Left lung (tissue), 4 donors: ENCODE measurements at regions not wholly inside any gene's neighbourhood (a gene's known extent, or its start where the extent isn't known, plus 50 kb on each side); places are given as distances from the start of the nearest gene placed in this dataset.

Experiments used
- ATAC-seq: fragments of 200-7000 bp; cut with Tn5 transposase; one replicate; pipeline ENCODE4 v1.9.1; 2020; ENCODE audit warnings: moderate library complexity
- DNase-seq, 4 donors: peaks; one replicate each; pipeline ENCODE4 v3.0.0-alpha.2; 2013 to 2020
- H3K27ac ChIP-seq, 2 donors: fragments of 200-600 bp; sonication (generic) in 1 of 2; one replicate each; pipeline versions ENCODE4 v1.5.0 to v1.8.0; 2020 to 2021
- H3K27me3 ChIP-seq, 2 donors: fragments of 200-600 bp; sonication (generic) in 1 of 2; one replicate each; pipeline versions ENCODE4 v1.5.0 to v1.8.0; 2020 to 2021
- H3K36me3 ChIP-seq, 2 donors: fragments of 200-600 bp; sonication (generic) in 1 of 2; one replicate each; pipeline versions ENCODE4 v1.5.0 to v1.8.0; 2020 to 2021
- H3K4me1 ChIP-seq, 2 donors: fragments of 200-600 bp; one replicate each; pipeline ENCODE4 v1.8.0; 2021
- H3K4me3 ChIP-seq, 2 donors: fragments of 200-600 bp; sonication (generic) in 1 of 2; one replicate each; pipeline versions ENCODE4 v1.5.0 to v1.8.0; 2020 to 2021; ENCODE audit warnings: mild to moderate bottlenecking in 1 of 2
- H3K9me3 ChIP-seq, 2 donors: fragments of 200-600 bp; sonication (generic) in 1 of 2; one replicate each; pipeline versions ENCODE4 v1.5.0 to v1.8.0; 2020 to 2021
- intact Hi-C, 2 donors: fragments of 100-400 bp; cut with DNase I; formaldehyde crosslinking; loops; one replicate each; pipeline versions ENCODE4 v1.11.2 to v1.14.2; 2022
- TF ChIP-seq, protein P1 (sequence below), 2 donors: fragments of 200-600 bp; sonication (generic) in 1 of 2; IDR thresholded peaks; one replicate each; pipeline versions ENCODE4 v1.5.0 to v1.8.0; 2021; ENCODE audit warnings: antibody characterized with exemption in 2 of 2
- donor health status: DM: no; HTN: yes; CAD: no.
- donor health status: DM: no; HTN: no; CAD: no.

DNA sequence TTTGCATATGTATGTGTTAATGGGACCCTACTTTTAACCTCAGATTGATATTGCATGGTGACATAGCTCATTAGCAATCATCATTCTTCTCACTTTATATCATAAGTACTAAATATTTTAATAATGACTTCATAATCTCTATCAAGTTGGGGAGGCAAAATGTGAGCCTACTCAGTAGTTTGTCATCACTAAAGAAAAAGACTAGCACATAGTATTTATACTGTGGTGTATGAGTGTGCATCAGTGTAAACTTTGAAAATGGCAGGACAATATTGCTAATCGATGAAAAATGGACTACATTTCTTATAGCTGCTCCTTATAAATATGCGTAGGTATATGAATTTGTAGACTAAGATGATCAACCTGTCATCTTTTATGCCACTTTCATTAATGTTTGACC, 624.5 kb upstream of the ROBO2 start:
- H3K36me3 ChIP-seq, result no peaks in the 10 kb centered on the region
- TF ChIP-seq, protein P1, sequence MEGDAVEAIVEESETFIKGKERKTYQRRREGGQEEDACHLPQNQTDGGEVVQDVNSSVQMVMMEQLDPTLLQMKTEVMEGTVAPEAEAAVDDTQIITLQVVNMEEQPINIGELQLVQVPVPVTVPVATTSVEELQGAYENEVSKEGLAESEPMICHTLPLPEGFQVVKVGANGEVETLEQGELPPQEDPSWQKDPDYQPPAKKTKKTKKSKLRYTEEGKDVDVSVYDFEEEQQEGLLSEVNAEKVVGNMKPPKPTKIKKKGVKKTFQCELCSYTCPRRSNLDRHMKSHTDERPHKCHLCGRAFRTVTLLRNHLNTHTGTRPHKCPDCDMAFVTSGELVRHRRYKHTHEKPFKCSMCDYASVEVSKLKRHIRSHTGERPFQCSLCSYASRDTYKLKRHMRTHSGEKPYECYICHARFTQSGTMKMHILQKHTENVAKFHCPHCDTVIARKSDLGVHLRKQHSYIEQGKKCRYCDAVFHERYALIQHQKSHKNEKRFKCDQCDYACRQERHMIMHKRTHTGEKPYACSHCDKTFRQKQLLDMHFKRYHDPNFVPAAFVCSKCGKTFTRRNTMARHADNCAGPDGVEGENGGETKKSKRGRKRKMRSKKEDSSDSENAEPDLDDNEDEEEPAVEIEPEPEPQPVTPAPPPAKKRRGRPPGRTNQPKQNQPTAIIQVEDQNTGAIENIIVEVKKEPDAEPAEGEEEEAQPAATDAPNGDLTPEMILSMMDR (IDR thresholded peaks at IDR 0.05), result no peak
- intact Hi-C loops, result no loop called here
- H3K4me1 ChIP-seq, result no peaks in the 10 kb centered on the region
- H3K27me3 ChIP-seq, result no peaks in the 10 kb centered on the region
- H3K4me3 ChIP-seq, result no peak overlapping the region
- H3K9me3 ChIP-seq, result peaks cover 0 to 3% of the 10 kb centered on the region in 2 donors
- no peak overlapping the region for H3K27ac ChIP-seq
- ATAC-seq (no peak), DNase-seq (no peak)

DNA sequence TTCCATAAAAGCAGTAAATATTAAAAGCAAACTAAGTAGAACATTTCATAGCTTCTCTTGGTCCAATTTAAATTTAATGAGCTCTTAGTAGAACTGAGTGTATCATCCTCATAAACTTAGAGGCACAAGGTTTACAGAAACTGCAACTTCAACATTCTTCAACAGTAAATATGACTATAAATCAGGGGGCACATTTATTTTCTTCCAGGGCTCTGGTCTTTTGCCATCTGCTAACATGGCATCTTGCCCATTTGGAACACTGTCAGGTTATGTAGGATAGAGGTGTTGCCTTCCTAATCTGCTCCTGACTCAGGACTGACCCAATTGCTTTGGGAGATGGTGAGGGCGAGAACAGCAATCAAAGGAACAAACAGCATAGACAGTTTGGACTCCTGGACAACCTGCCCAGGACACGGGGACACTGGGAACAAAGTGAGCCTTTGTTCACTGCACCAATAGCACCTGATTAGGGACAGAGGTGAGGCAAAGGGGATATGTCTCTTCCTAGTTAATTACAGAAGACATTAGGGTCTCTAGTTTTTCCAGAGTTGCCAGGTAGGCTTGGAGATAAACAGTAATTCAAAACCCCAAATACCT, 610.2 kb upstream of the ROBO2 start:
- H3K27ac ChIP-seq, result no peak overlapping the region
- H3K27me3 ChIP-seq, result no peaks in the 10 kb centered on the region
- H3K9me3 ChIP-seq, result no peaks in the 10 kb centered on the region
- intact Hi-C loops, result no loop called here
- no peak for DNase-seq
- no peaks in the 10 kb centered on the region for H3K4me1 ChIP-seq
- no peaks in the 10 kb centered on the region for H3K36me3 ChIP-seq
- no peak overlapping the region for H3K4me3 ChIP-seq
- TF ChIP-seq, protein P1 (IDR thresholded peaks at IDR 0.05), result no peak
- ATAC-seq, result no peak

DNA sequence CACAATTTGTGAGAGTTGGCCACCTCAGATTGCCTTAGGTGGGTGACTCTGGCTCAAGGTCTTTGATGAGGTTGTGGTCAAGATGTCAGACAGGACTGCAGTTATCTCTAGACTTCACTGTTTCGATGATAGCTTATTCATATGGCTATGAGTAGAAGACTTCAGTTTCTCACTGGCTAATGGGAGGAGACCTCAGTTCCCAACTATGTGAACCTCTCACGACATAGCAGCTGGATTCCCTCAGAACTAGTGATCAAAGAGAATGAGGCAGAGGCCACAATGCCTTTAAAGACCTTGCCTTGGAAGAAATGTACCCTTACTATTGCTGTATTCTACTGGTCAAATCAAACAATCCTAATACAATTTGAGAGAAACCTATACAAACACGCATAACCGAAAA, 607.5 kb upstream of the ROBO2 start:
- Histone ChIP-seq H3K9me3 (no peaks in the 10 kb centered on the region), H3K27ac (no peak overlapping the region), H3K36me3 (no peaks in the 10 kb centered on the region), H3K27me3 (no peaks in the 10 kb centered on the region), H3K4me3 (no peak overlapping the region), H3K4me1 (no peaks in the 10 kb centered on the region)
- intact Hi-C loops, result no loop called here
- TF ChIP-seq, protein P1 (IDR thresholded peaks at IDR 0.05), result no peak
- DNase-seq, result no peak
- ATAC-seq, result no peak

DNA sequence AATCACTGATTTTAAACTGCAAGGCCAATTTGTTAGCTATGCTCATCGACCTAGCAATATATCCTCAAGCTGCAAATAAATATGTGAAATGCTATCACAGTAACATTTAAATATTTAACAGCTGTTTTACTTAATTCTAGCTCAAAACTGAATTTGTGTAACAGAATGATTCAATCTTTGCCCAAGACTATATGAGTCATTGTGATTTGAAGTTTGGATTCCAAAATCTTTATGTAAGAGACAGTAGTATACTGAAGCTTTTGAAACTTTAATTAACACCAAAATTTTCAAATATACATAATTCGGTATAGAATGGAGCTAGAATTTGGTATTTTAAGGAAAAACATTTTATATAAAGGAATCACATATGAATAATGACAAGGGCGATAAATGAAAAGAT, 603.0 kb upstream of the ROBO2 start:
- no peak overlapping the region for H3K4me3 ChIP-seq
- no peaks in the 10 kb centered on the region for H3K4me1 ChIP-seq
- DNase-seq, result no peak
- H3K27ac ChIP-seq, result no peak overlapping the region
- intact Hi-C loops, result no loop called here
- peaks cover 0 to 2% of the 10 kb centered on the region in 2 donors for H3K9me3 ChIP-seq
- H3K27me3 ChIP-seq, result no peaks in the 10 kb centered on the region
- no peaks in the 10 kb centered on the region for H3K36me3 ChIP-seq
- ATAC-seq, result no peak
- TF ChIP-seq, protein P1 (IDR thresholded peaks at IDR 0.05), result no peak

DNA sequence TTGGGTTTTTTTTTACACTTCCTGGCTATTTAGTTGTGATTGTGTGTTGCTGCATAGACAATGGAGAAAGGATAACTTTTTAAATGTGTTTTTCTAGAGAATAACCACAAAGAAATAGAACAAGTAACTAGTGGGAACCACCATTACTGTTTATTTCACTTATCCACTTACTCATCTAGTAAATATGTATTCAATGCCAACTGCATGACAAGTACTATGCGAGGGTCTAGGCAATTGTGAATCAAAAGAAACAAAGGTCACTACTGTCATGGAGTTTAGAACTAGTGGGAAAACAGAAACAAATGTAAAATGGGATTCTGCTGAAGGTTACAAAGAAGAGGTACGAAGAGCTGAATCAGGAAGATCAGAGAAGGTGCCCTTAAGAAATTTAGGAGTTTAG, 600.9 kb upstream of the ROBO2 start:
- H3K36me3 ChIP-seq, result no peaks in the 10 kb centered on the region
- intact Hi-C loops, result no loop called here

More for the DNA sequence above, 600.9 kb upstream of the ROBO2 start:
- no peaks in the 10 kb centered on the region for H3K4me1 ChIP-seq
- no peak for ATAC-seq
- no peak overlapping the region for H3K27ac ChIP-seq
- peaks cover 0 to 2% of the 10 kb centered on the region in 2 donors for H3K9me3 ChIP-seq
- no peaks in the 10 kb centered on the region for H3K27me3 ChIP-seq
- H3K4me3 ChIP-seq, result no peak overlapping the region
- TF ChIP-seq, protein P1 (IDR thresholded peaks at IDR 0.05), result no peak
- no peak for DNase-seq
